Peyer's patch (tissue), 4 donors: ENCODE measurements at regions not wholly inside any gene's neighbourhood (a gene's known extent, or its start where the extent isn't known, plus 50 kb on each side); places are given as distances from the start of the nearest gene placed in this dataset.

Experiments used
- DNase-seq, 3 donors: peaks; one replicate each; pipeline ENCODE4 v3.0.0-alpha.2; 2017 to 2019
- H3K27ac ChIP-seq, 4 donors: fragments of 200-600 bp; sonication (generic); one replicate each; pipeline ENCODE4 v1.5.1; 2016 to 2019
- H3K27me3 ChIP-seq, 2 donors: fragments of 200-600 bp; sonication (generic); one replicate each; pipeline ENCODE4 v1.5.1; 2019
- H3K36me3 ChIP-seq, 3 donors: fragments of 200-600 bp; sonication (generic); one replicate each; pipeline ENCODE4 v1.5.1; 2016 to 2019
- H3K4me1 ChIP-seq, 4 donors: fragments of 200-600 bp; sonication (generic); one replicate each; pipeline ENCODE4 v1.5.1; 2016 to 2019
- H3K4me3 ChIP-seq, 4 donors: fragments of 200-600 bp; sonication (generic); 1 replicate in 3 of 4; 2 replicates in 1 of 4; pipeline ENCODE4 v1.5.1; 2016 to 2019; ENCODE audit warnings: mild to moderate bottlenecking in 1 of 4
- H3K9me3 ChIP-seq, 4 donors: fragments of 200-600 bp; sonication (generic); one replicate each; pipeline ENCODE4 v1.5.1; 2016 to 2019; ENCODE audit warnings: mild to moderate bottlenecking in 1 of 4
- CTCF ChIP-seq, 6 experiments: fragments of 450-650 bp in 4 of 6; fragments of 200-600 bp in 2 of 6; sonication (generic) in 1 of 6; IDR thresholded peaks; one replicate each; pipeline ENCODE4 v1.5.1; 2017 to 2019; ENCODE audit warnings: antibody characterized with exemption in 6 of 6, mild to moderate bottlenecking in 3 of 6, moderate library complexity in 1 of 6
- POLR2A ChIP-seq, 2 donors: fragments of 450-650 bp; IDR thresholded peaks; one replicate each; pipeline ENCODE4 v1.5.1; 2017; ENCODE audit warnings: antibody characterized with exemption in 2 of 2, mild to moderate bottlenecking in 2 of 2, moderate library complexity in 2 of 2

GRCh38 chr7:51797371-51797770, 480.8 kb upstream of the COBL start:
- no peaks in the 10 kb centered on the region for H3K4me1 ChIP-seq
- TF ChIP-seq POLR2A (IDR thresholded peaks at IDR 0.05) (no peak), CTCF (IDR thresholded peaks at IDR 0.05) (no peak)
- no peak for DNase-seq
- H3K36me3 ChIP-seq: no peaks in the 10 kb centered on the region
- H3K4me3 ChIP-seq: no peak overlapping the region
- H3K27ac ChIP-seq: no peak overlapping the region
- no peaks in the 10 kb centered on the region for H3K9me3 ChIP-seq
- no peaks in the 10 kb centered on the region for H3K27me3 ChIP-seq

DNA sequence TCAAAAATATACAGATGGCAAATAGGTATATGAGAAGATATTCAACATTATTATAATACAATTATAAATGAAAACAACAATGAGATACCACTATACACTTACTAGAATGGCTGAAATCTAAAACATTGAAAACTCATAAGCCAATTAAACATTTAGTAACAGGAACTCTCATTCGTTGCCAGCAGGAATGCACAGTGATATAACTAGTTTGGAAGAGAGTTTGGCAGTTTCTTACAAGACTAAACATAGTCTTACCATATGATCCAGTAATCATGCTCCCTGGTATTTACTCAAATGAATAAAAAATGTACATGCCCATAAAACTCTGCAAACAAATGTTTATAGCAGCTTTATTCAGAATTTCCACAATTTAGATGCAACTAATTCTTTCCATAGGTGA, 476.2 kb upstream of the COBL start:
- Histone ChIP-seq H3K27me3 (no peaks in the 10 kb centered on the region), H3K9me3 (no peaks in the 10 kb centered on the region), H3K4me3 (no peak overlapping the region), H3K4me1 (no peaks in the 10 kb centered on the region), H3K27ac (no peak overlapping the region), H3K36me3 (no peaks in the 10 kb centered on the region)
- TF ChIP-seq CTCF (IDR thresholded peaks at IDR 0.05) (no peak), POLR2A (IDR thresholded peaks at IDR 0.05) (no peak)
- no peak for DNase-seq

GRCh38 chr7:51789489-51789888, 472.9 kb upstream of the COBL start:
- Histone ChIP-seq H3K27me3 (no peaks in the 10 kb centered on the region), H3K27ac (no peak overlapping the region), H3K4me1 (no peaks in the 10 kb centered on the region), H3K4me3 (no peak overlapping the region), H3K36me3 (no peaks in the 10 kb centered on the region), H3K9me3 (no peaks in the 10 kb centered on the region)
- no peak for DNase-seq
- TF ChIP-seq CTCF (IDR thresholded peaks at IDR 0.05): no peak
- no peak for TF ChIP-seq POLR2A (IDR thresholded peaks at IDR 0.05)

DNA sequence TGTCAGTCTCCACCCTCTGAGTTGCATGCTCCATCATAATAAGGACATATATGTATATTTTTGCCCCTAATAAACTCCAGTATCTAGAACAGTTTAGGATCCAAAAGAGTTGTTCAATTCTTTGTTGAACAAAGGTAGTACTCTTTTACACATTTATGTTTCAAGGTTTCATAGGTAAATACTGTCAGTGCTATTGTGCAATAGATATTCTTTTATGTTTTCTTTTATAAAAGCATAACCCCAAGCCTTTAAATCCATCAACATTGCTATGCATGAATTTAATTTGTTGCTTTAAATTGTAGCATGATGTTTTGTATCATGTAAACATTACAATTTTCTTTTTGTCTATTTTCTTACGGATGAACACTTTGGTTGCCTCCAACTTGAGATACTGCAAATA, 469.7 kb upstream of the COBL start:
- Histone ChIP-seq H3K9me3 (no peaks in the 10 kb centered on the region), H3K4me1 (no peaks in the 10 kb centered on the region), H3K4me3 (no peak overlapping the region), H3K36me3 (no peaks in the 10 kb centered on the region), H3K27ac (no peak overlapping the region), H3K27me3 (no peaks in the 10 kb centered on the region)
- no peak for TF ChIP-seq POLR2A (IDR thresholded peaks at IDR 0.05)
- no peak for TF ChIP-seq CTCF (IDR thresholded peaks at IDR 0.05)
- no peak for DNase-seq

DNA sequence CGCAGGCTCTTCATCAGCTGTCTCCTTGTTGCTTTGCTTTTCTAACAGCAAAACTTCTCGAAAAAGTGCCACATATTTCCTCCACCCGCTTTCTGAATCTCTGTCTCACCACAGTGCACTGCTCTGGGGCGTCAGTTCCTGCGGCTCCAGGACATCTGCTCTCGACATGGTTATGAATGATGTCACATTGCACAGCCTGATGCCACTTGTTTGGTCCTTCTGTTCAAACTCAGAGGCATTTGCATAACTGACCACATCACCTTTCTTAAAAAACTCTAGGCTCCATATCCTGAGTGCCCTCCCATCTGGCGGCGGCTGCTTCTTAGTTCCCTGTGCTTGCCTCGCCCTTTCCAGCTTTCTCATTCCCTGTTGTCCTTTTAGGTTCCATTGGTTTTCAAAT, 469.3 kb upstream of the COBL start:
- Histone ChIP-seq H3K4me1 (no peaks in the 10 kb centered on the region), H3K9me3 (no peaks in the 10 kb centered on the region), H3K4me3 (no peak overlapping the region), H3K36me3 (no peaks in the 10 kb centered on the region), H3K27ac (no peak overlapping the region), H3K27me3 (no peaks in the 10 kb centered on the region)
- DNase-seq: no peak
- TF ChIP-seq POLR2A (IDR thresholded peaks at IDR 0.05): no peak
- no peak for TF ChIP-seq CTCF (IDR thresholded peaks at IDR 0.05)

- DNase-seq: no peak
- no peak overlapping the region for H3K4me3 ChIP-seq
- H3K4me1 ChIP-seq: no peaks in the 10 kb centered on the region
- H3K27ac ChIP-seq: no peak overlapping the region
- TF ChIP-seq CTCF (IDR thresholded peaks at IDR 0.05): no peak
- TF ChIP-seq POLR2A (IDR thresholded peaks at IDR 0.05): no peak
- no peaks in the 10 kb centered on the region for H3K27me3 ChIP-seq
- no peaks in the 10 kb centered on the region for H3K36me3 ChIP-seq
- H3K9me3 ChIP-seq: no peaks in the 10 kb centered on the region
These were observed 468.6 kb upstream of the COBL start for GRCh38 chr7:51785171-51785570.
